NB4 (cell line): ENCODE measurements at regions not wholly inside any gene's neighbourhood (a gene's known extent, or its start where the extent isn't known, plus 50 kb on each side); places are given as distances from the start of the nearest gene placed in this dataset.

Experiments used
- CTCF ChIP-seq: IDR thresholded peaks from one replicate; pipeline ENCODE4 v1.5.1; 2012; ENCODE audit warnings: low read depth, low read length
- MAX ChIP-seq: IDR thresholded peaks from 2 replicates; pipeline ENCODE4 v1.6.1; 2011; ENCODE audit warnings: low read depth, low read length
- MYC ChIP-seq: IDR thresholded peaks from 2 replicates; pipeline ENCODE4 v1.6.1; 2011; ENCODE audit warnings: low read depth, low read length
- POLR2A ChIP-seq: IDR thresholded peaks from 2 replicates; pipeline ENCODE4 v1.6.1; 2011; ENCODE audit warnings: mild to moderate bottlenecking; ENCODE audit not compliant: insufficient read length; ENCODE audit errors: extremely low read depth

DNA sequence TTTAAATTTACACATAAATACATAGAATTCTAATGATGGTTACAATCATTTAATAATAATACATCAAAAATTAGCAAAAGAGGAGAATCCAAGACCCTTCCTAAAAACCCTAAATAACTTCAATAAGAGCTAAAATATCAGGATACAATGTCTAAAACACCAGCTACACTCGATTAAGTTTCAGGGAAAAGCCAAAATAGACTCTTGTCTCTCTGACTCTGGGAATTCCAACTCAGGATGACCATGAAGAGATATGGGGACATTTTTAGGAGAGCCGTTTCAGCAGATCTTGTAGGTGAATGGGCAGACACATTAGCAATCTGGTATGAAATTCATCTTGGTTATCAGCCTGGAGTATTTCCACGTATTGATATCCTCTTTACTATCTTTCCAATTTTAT, 193.3 kb upstream of the NR3C1 start:
- no peak for TF ChIP-seq CTCF
- TF ChIP-seq POLR2A = no peak
- no peak for TF ChIP-seq MAX
- TF ChIP-seq MYC = no peak
